ENCODE measurements at regions not wholly inside any gene's neighbourhood (a gene's known extent, or its start where the extent isn't known, plus 50 kb on each side); places are given as distances from the start of the nearest gene placed in this dataset.

- Histone ChIP-seq H3K4me3 (replicated peaks in 1 of 2; ENCODE audit: low read depth in 1 of 2, low read length in 2 of 2) (no peak overlapping the region), H3K4me2 (ENCODE audit: low read length) (no peak overlapping the region), H2AFZ (ENCODE audit: low read depth, low read length, poor library complexity, severe bottlenecking) (no peak overlapping the region), H3K4me1 (ENCODE audit: control insufficient read depth in 1 of 2, insufficient read depth in 2 of 2, low read length in 2 of 2) (no peaks in the 10 kb centered on the region), H4K20me1 (ENCODE audit: insufficient read depth) (no peaks in the 10 kb centered on the region), H3K9me3 (ENCODE audit: control insufficient read depth in 1 of 2, insufficient read depth in 1 of 2, low read depth in 1 of 2, low read length in 2 of 2) (no peaks in the 10 kb centered on the region), H3K9me2 (ENCODE audit: insufficient read depth) (no peaks in the 10 kb centered on the region), H3K9ac (ENCODE audit: low read length) (no peak overlapping the region), H3K27me3 (ENCODE audit: insufficient read depth, low read length) (peaks cover 12% of the 10 kb centered on the region; the same call in 1 of the 2 replicates), H3K36me3 (ENCODE audit: control insufficient read depth in 1 of 2, insufficient read depth in 2 of 2, low read length in 2 of 2) (no peaks in the 10 kb centered on the region), H3K27ac (ENCODE audit: low read depth, low read length) (no peak overlapping the region), H3K79me2 (ENCODE audit: insufficient read depth, low read length) (no peaks in the 10 kb centered on the region)
- CTCF ChIA-PET = no interaction called here
- RAD21 ChIA-PET (ENCODE audit: low non-redundant PET in 1 of 2, low total read pairs in 2 of 2, uncharacterized antibody in 2 of 2, unreplicated experiment in 2 of 2) = no interaction called here
- ATAC-seq (no peak), DNase-seq (ENCODE audit: low read depth, low spot score) (no peak)
- BruUV-seq (replicated peaks) = no TSS peak
- POLR2A ChIA-PET = no interaction called here
- TF ChIP-seq EGR1 (IDR thresholded peaks at IDR 0.05; ENCODE audit: low read depth) (no peak), SRF (IDR thresholded peaks at IDR 0.05; ENCODE audit: low read depth) (no peak), RAD21 (IDR thresholded peaks at IDR 0.05; ENCODE audit: low read depth) (no peak), JUND (IDR thresholded peaks at IDR 0.05) (no peak)
- intact Hi-C loops (cut with micrococcal nuclease) = no loop called here
Observed at GRCh38 chr7:134561-135256, 57.7 kb upstream of the FAM20C start.

GRCh38 chr7:135257-135653 lies 57.1 kb upstream of the FAM20C start:
- ChIA-PET POLR2A (no interaction called here), RAD21 (ENCODE audit: low non-redundant PET in 1 of 2, low total read pairs in 2 of 2, uncharacterized antibody in 2 of 2, unreplicated experiment in 2 of 2) (no interaction called here), CTCF (no interaction called here)
- no TSS peak for BruUV-seq (replicated peaks)
- no peaks in the 10 kb centered on the region for H3K4me1 ChIP-seq (ENCODE audit: control insufficient read depth in 1 of 2, insufficient read depth in 2 of 2, low read length in 2 of 2)
- ATAC-seq (no peak), DNase-seq (ENCODE audit: low read depth, low spot score) (no peak)
- intact Hi-C loops (cut with micrococcal nuclease) = no loop called here
- H3K9ac ChIP-seq (ENCODE audit: low read length) = no peak overlapping the region
- no peak overlapping the region for H3K27ac ChIP-seq (ENCODE audit: low read depth, low read length)
- peaks cover 12% of the 10 kb centered on the region; the same call in 1 of the 2 replicates for H3K27me3 ChIP-seq (ENCODE audit: insufficient read depth, low read length)
- no peak overlapping the region for H3K4me2 ChIP-seq (ENCODE audit: low read length)
- H3K36me3 ChIP-seq (ENCODE audit: control insufficient read depth in 1 of 2, insufficient read depth in 2 of 2, low read length in 2 of 2) = no peaks in the 10 kb centered on the region
- H2AFZ ChIP-seq (ENCODE audit: low read depth, low read length, poor library complexity, severe bottlenecking) = no peak overlapping the region
- no peaks in the 10 kb centered on the region for H4K20me1 ChIP-seq (ENCODE audit: insufficient read depth)
- TF ChIP-seq ELF1 (IDR thresholded peaks at IDR 0.05; ENCODE audit: borderline replicate concordance, low read depth) = no peak
- TF ChIP-seq SIN3A (IDR thresholded peaks at IDR 0.05; ENCODE audit: low read depth) = no peak
- no peak for TF ChIP-seq RAD21 (IDR thresholded peaks at IDR 0.05; ENCODE audit: low read depth)
- TF ChIP-seq SP1 (IDR thresholded peaks at IDR 0.05; ENCODE audit: low read depth) = no peak
- no peak for TF ChIP-seq EZH2 (IDR thresholded peaks at IDR 0.05)
- TF ChIP-seq ZNF274 (IDR thresholded peaks at IDR 0.05; ENCODE audit: low read depth, low read length) = no peak
- TF ChIP-seq MAX (IDR thresholded peaks at IDR 0.05) = no peak
- no peak for TF ChIP-seq EGR1 (IDR thresholded peaks at IDR 0.05; ENCODE audit: low read depth)
- TF ChIP-seq ATF3 (IDR thresholded peaks at IDR 0.05) = no peak
- TF ChIP-seq TCF7L2 (IDR thresholded peaks at IDR 0.05; ENCODE audit: borderline replicate concordance, extremely low read depth, insufficient read depth, insufficient read length) = no peak
- TF ChIP-seq FOSL1 (IDR thresholded peaks at IDR 0.05; ENCODE audit: low read depth) = no peak
- no peaks in the 10 kb centered on the region for H3K79me2 ChIP-seq (ENCODE audit: insufficient read depth, low read length)
- H3K9me2 ChIP-seq (ENCODE audit: insufficient read depth) = no peaks in the 10 kb centered on the region
- no peaks in the 10 kb centered on the region for H3K9me3 ChIP-seq (ENCODE audit: control insufficient read depth in 1 of 2, insufficient read depth in 1 of 2, low read depth in 1 of 2, low read length in 2 of 2)
- H3K4me3 ChIP-seq (replicated peaks in 1 of 2; ENCODE audit: low read depth in 1 of 2, low read length in 2 of 2) = no peak overlapping the region
